IMR-90 (cell line): ENCODE measurements at regions not wholly inside any gene's neighbourhood (a gene's known extent, or its start where the extent isn't known, plus 50 kb on each side); places are given as distances from the start of the nearest gene placed in this dataset.

Source experiments
- ATAC-seq: fragments of 200-7000 bp; cut with Tn5 transposase; 2 replicates; pipeline ENCODE4 v1.9.1; 2020; ENCODE audit warnings: low read depth, mild to moderate bottlenecking, moderate library complexity
- BruUV-seq: library from RNA; stranded (reverse); fragments of 400-500 nt; replicated peaks from 2 replicates; lab custom pipeline; 2021; lab: Mats Ljungman, UMichigan
- CTCF ChIA-PET: fragments of 300-600 bp; formaldehyde crosslinking; extraction: SDS; loops from one replicate; lab custom pipeline; 2021; ENCODE audit warnings: antibody characterized with exemption; lab: Yijun Ruan, JAX
- POLR2A ChIA-PET: fragments of 300-600 bp; sonication (Branson Sonifier 250); formaldehyde crosslinking; loops from one replicate; lab custom pipeline; 2022; ENCODE audit warnings: antibody characterized with exemption; ENCODE audit not compliant: unreplicated experiment; lab: Charles Lee
- DNase-seq: peaks from one replicate; pipeline ENCODE4 v3.0.0; 2013
- H2AFZ ChIP-seq: replicated peaks from 2 replicates; pipeline ENCODE3; 2013; ENCODE audit warnings: low read length, mild to moderate bottlenecking; ENCODE audit not compliant: poor library complexity
- H2AK5ac ChIP-seq: 2 replicates; pipeline ENCODE4 v1.6.1; 2013; ENCODE audit warnings: low read depth, low read length, inconsistent platforms
- H2AK9ac ChIP-seq: replicated peaks from 2 replicates; pipeline ENCODE3; 2013; ENCODE audit warnings: mild to moderate bottlenecking, low read depth, low read length, moderate library complexity; ENCODE audit not compliant: poor library complexity
- H2BK120ac ChIP-seq: 2 replicates; pipeline ENCODE4 v1.6.1; 2013; ENCODE audit warnings: low read depth, low read length, inconsistent platforms
- H2BK15ac ChIP-seq: 3 replicates; pipeline ENCODE4 v1.6.1; 2013; ENCODE audit warnings: low read depth, low read length, inconsistent platforms
- H2BK20ac ChIP-seq: 2 replicates; pipeline ENCODE4 v1.6.1; 2013; ENCODE audit warnings: low read depth, mild to moderate bottlenecking, inconsistent platforms, low read length, moderate library complexity
- H2BK5ac ChIP-seq: 2 replicates; pipeline ENCODE4 v1.6.1; 2013; ENCODE audit warnings: mild to moderate bottlenecking, low read depth, low read length, inconsistent platforms; ENCODE audit not compliant: poor library complexity, severe bottlenecking
- H3K14ac ChIP-seq: replicated peaks from 2 replicates; pipeline ENCODE4 v1.6.1; 2013; ENCODE audit warnings: low read depth, low read length, inconsistent platforms
- H3K18ac ChIP-seq: 2 replicates; pipeline ENCODE4 v1.6.1; 2013; ENCODE audit warnings: low read depth, low read length, control low read depth
- H3K23ac ChIP-seq: 2 replicates; pipeline ENCODE4 v1.6.1; 2013; ENCODE audit warnings: low read depth, low read length, inconsistent platforms
- H3K27ac ChIP-seq: 2 replicates; pipeline ENCODE4 v1.5.1; 2013; ENCODE audit warnings: mild to moderate bottlenecking, control low read depth, low read length; ENCODE audit not compliant: insufficient read depth
- H3K27me3 ChIP-seq: 2 replicates; pipeline ENCODE4 v1.6.1; 2013; ENCODE audit warnings: low read length; ENCODE audit not compliant: control insufficient read depth, insufficient read depth
- H3K36me3 ChIP-seq: 2 replicates; pipeline ENCODE4 v1.6.1; 2013; ENCODE audit warnings: low read length, mixed read lengths; ENCODE audit not compliant: control insufficient read depth, insufficient read depth
- H3K4ac ChIP-seq: 2 replicates; pipeline ENCODE4 v1.6.1; 2013; ENCODE audit warnings: low read depth, low read length, inconsistent platforms
- H3K4me1 ChIP-seq: 2 replicates; pipeline ENCODE4 v1.6.1; 2013; ENCODE audit warnings: low read length, mixed read lengths; ENCODE audit not compliant: control insufficient read depth, insufficient read depth
- H3K4me2 ChIP-seq: 2 replicates; pipeline ENCODE4 v1.6.1; 2013; ENCODE audit warnings: low read depth, mild to moderate bottlenecking, control low read depth, low read length, moderate library complexity
- H3K4me3 ChIP-seq: 2 replicates; pipeline ENCODE4 v1.5.1; 2013; ENCODE audit warnings: low read depth, mild to moderate bottlenecking, control low read depth, low read length, moderate library complexity; ENCODE audit not compliant: insufficient read depth
- H3K56ac ChIP-seq: 2 replicates; pipeline ENCODE4 v1.6.1; 2013; ENCODE audit warnings: low read length, inconsistent platforms; ENCODE audit not compliant: insufficient read depth; ENCODE audit errors: extremely low read depth
- H3K79me1 ChIP-seq, 2 experiments: 2 replicates each; pipeline ENCODE4 v1.6.1; 2013; ENCODE audit warnings: low read length in 2 of 2, inconsistent platforms in 1 of 2, low read depth in 1 of 2
- H3K9ac ChIP-seq: 2 replicates; pipeline ENCODE4 v1.6.1; 2013; ENCODE audit warnings: low read depth, low read length, control low read depth
- H3K9me1 ChIP-seq: 2 replicates; pipeline ENCODE4 v1.6.1; 2013; ENCODE audit warnings: low read length, inconsistent platforms; ENCODE audit not compliant: insufficient read depth
- H3K9me3 ChIP-seq: 2 replicates; pipeline ENCODE4 v1.6.1; 2013; ENCODE audit warnings: low read length; ENCODE audit not compliant: control insufficient read depth, insufficient read depth
- H4K20me1 ChIP-seq: 2 replicates; pipeline ENCODE4 v1.6.1; 2013; ENCODE audit warnings: low read length, inconsistent platforms; ENCODE audit not compliant: insufficient read depth
- H4K5ac ChIP-seq: 2 replicates; pipeline ENCODE4 v1.6.1; 2013; ENCODE audit warnings: mild to moderate bottlenecking, low read depth, low read length, control low read depth
- H4K8ac ChIP-seq, 2 experiments: 2 replicates each; pipeline ENCODE4 v1.6.1; 2013; ENCODE audit warnings: low read depth in 2 of 2, low read length in 2 of 2, control low read depth in 1 of 2, inconsistent platforms in 1 of 2
- H4K91ac ChIP-seq: 2 replicates; pipeline ENCODE4 v1.6.1; 2013; ENCODE audit warnings: low read depth, low read length, inconsistent platforms; ENCODE audit not compliant: insufficient read depth
- BHLHE40 ChIP-seq: fragments of 150-350 bp; IDR thresholded peaks from 2 replicates; pipeline ENCODE4 v1.6.1; 2016; ENCODE audit warnings: mild to moderate bottlenecking, low read depth, low read length
- CEBPB ChIP-seq: IDR thresholded peaks from 2 replicates; pipeline ENCODE4 v1.6.1; 2012; ENCODE audit warnings: low read depth, low read length, improper control_type of control experiment
- CHD1 ChIP-seq: IDR thresholded peaks from 2 replicates; pipeline ENCODE4 v1.6.1; 2012; ENCODE audit warnings: low read depth, low read length, improper control_type of control experiment
- CTCF ChIP-seq: conservative IDR thresholded peaks from 2 replicates; pipeline ENCODE4 v1.5.1; 2012; ENCODE audit warnings: mild to moderate bottlenecking, low read depth, low read length, improper control_type of control experiment
- ELK1 ChIP-seq: fragments of 150-350 bp; IDR thresholded peaks from 2 replicates; pipeline ENCODE4 v1.6.1; 2016; ENCODE audit warnings: low read depth, mild to moderate bottlenecking, low read length, moderate library complexity, borderline replicate concordance
- FOS ChIP-seq: fragments of 150-350 bp; IDR thresholded peaks from 2 replicates; pipeline ENCODE4 v1.6.1; 2016; ENCODE audit warnings: low read depth, low read length
- MAFK ChIP-seq: IDR thresholded peaks from 2 replicates; pipeline ENCODE4 v1.6.1; 2012; ENCODE audit warnings: low read depth, low read length, improper control_type of control experiment
- MAZ ChIP-seq: IDR thresholded peaks from 2 replicates; pipeline ENCODE4 v1.6.1; 2012; ENCODE audit warnings: low read depth, mild to moderate bottlenecking, low read length, improper control_type of control experiment, moderate library complexity, borderline replicate concordance
- MXI1 ChIP-seq: IDR thresholded peaks from 2 replicates; pipeline ENCODE4 v1.6.1; 2012; ENCODE audit warnings: low read depth, mild to moderate bottlenecking, low read length, moderate library complexity, borderline replicate concordance
- NFE2L2 ChIP-seq: fragments of 150-350 bp; IDR thresholded peaks from 2 replicates; pipeline ENCODE4 v1.6.1; 2016; ENCODE audit warnings: low read depth, mild to moderate bottlenecking, low read length
- POLR2A ChIP-seq: IDR thresholded peaks from 2 replicates; pipeline ENCODE4 v1.6.1; 2012; ENCODE audit warnings: mild to moderate bottlenecking, low read depth, low read length
- RAD21 ChIP-seq: IDR thresholded peaks from 2 replicates; pipeline ENCODE4 v1.6.1; 2012; ENCODE audit warnings: low read length, improper control_type of control experiment
- RCOR1 ChIP-seq: IDR thresholded peaks from 2 replicates; pipeline ENCODE4 v1.6.1; 2012; ENCODE audit warnings: mild to moderate bottlenecking, low read length, improper control_type of control experiment; ENCODE audit not compliant: insufficient replicate concordance
- RFX5 ChIP-seq: IDR thresholded peaks from 2 replicates; pipeline ENCODE4 v1.8.0; 2012; ENCODE audit warnings: low read depth, mild to moderate bottlenecking, low read length, moderate library complexity
- SMC3 ChIP-seq: fragments of 150-350 bp; IDR thresholded peaks from 2 replicates; pipeline ENCODE4 v1.6.1; 2016; ENCODE audit warnings: low read depth, mild to moderate bottlenecking, antibody characterized with exemption, low read length, moderate library complexity
- USF2 ChIP-seq: fragments of 150-350 bp; IDR thresholded peaks from 2 replicates; pipeline ENCODE4 v1.6.1; 2017; ENCODE audit warnings: mild to moderate bottlenecking, antibody characterized with exemption, low read length, low read depth
- WGBS, 2 experiments: methylation state at CpG; one replicate each; pipeline versions ENCODE4 v1.1.5 to v1.1.7; 2013; ENCODE audit warnings: missing lambda C conversion rate in 2 of 2; ENCODE audit not compliant: insufficient read length in 1 of 2; ENCODE audit errors: extremely low coverage in 2 of 2; 5-methylcytosine and 5-hydroxymethylcytosine counted together
- dilution Hi-C: fragments of 300-500 bp; cut with HindIII; formaldehyde crosslinking; loops from one replicate; pipeline ENCODE4 v1.14.3; 2018; ENCODE audit warnings: low sequenced_read_pairs; ENCODE audit not compliant: unreplicated experiment
- in situ Hi-C: fragments of 300-500 bp; cut with MboI; formaldehyde crosslinking; loops from 3 replicates; pipeline ENCODE4 v1.14.3; 2019; ENCODE audit warnings: low sequenced_read_pairs, inconsistent platforms, mixed read lengths
- intact Hi-C: fragments of 100-400 bp; cut with micrococcal nuclease; formaldehyde crosslinking; loops from 2 replicates; pipeline ENCODE4 v1.10.0; 2022

GRCh38 chr13:107330484-107330883 is 762.5 kb upstream of the ARGLU1 start:
- no peak overlapping the region for H4K8ac ChIP-seq
- POLR2A ChIA-PET, result no interaction called here
- no peak overlapping the region for H3K27ac ChIP-seq
- no peak overlapping the region for H3K9ac ChIP-seq
- H2BK120ac ChIP-seq, result no peak overlapping the region
- H3K4me1 ChIP-seq, result no peaks in the 10 kb centered on the region
- no peaks in the 10 kb centered on the region for H3K9me3 ChIP-seq
- no peak overlapping the region for H4K91ac ChIP-seq
- DNase-seq (no peak), ATAC-seq (no peak)
- no peak overlapping the region for H3K4me2 ChIP-seq
- no peak overlapping the region for H2AFZ ChIP-seq
- CTCF ChIA-PET, result interaction anchor here (0.7 kb wide), 1 partner anchor 10 kb away, joined by 4 read pairs; no protein-coding TSS in a partner anchor
- H3K23ac ChIP-seq, result no peak overlapping the region
- no peaks in the 10 kb centered on the region for H3K27me3 ChIP-seq
- dilution Hi-C loops, result no loop called here
- no peak overlapping the region for H4K5ac ChIP-seq
- no peaks in the 10 kb centered on the region for H4K20me1 ChIP-seq
- H3K79me1 ChIP-seq, result peaks cover 7 to 22% of the 10 kb centered on the region in 2 experiments
- intact Hi-C loops, result no loop called here
- no peak overlapping the region for H2AK9ac ChIP-seq
- no peak overlapping the region for H3K4me3 ChIP-seq
- H2AK5ac ChIP-seq, result no peak overlapping the region
- H3K36me3 ChIP-seq, result no peaks in the 10 kb centered on the region
- H3K4ac ChIP-seq, result no peak overlapping the region
- no CpG with 5 or more reads among the region's 3 CpGs for WGBS, 2 experiments
- H2BK20ac ChIP-seq, result no peak overlapping the region
- H3K14ac ChIP-seq, result no peak overlapping the region
- H3K18ac ChIP-seq, result no peak overlapping the region
- TF ChIP-seq SMC3, result no peak
- TF ChIP-seq MAZ, result no peak
- TF ChIP-seq NFE2L2, result no peak
- TF ChIP-seq MAFK, result no peak
- no peak for TF ChIP-seq MXI1
- no peak for TF ChIP-seq BHLHE40
- no peak for TF ChIP-seq CTCF
- TF ChIP-seq POLR2A, result no peak
- TF ChIP-seq RCOR1, result no peak
- TF ChIP-seq CHD1, result no peak
- TF ChIP-seq ELK1, result no peak
- TF ChIP-seq RFX5, result no peak
- TF ChIP-seq RAD21, result no peak
- TF ChIP-seq CEBPB, result no peak
- TF ChIP-seq USF2, result no peak
- no peak for TF ChIP-seq FOS
- H3K9me1 ChIP-seq, result no peaks in the 10 kb centered on the region
- no TSS peak for BruUV-seq
- H3K56ac ChIP-seq, result no peak overlapping the region
- H2BK15ac ChIP-seq, result no peak overlapping the region
- in situ Hi-C loops, result no loop called here
- no peak overlapping the region for H2BK5ac ChIP-seq
